ENCODE measurements at regions not wholly inside any gene's neighbourhood (a gene's known extent, or its start where the extent isn't known, plus 50 kb on each side); places are given as distances from the start of the nearest gene placed in this dataset.
"Not testable (repeated sequence)": the region's sequence is repeated elsewhere in the genome, so short reads cannot be mapped to it uniquely, and the experiment has no call there.

GRCh38 chr14:94823556-94824341 is 53.8 kb upstream of the GSC start:
- Mint-ChIP-seq H3K4me1 (ENCODE audit: unreplicated experiment) (no peaks in the 10 kb centered on the region), H3K36me3 (ENCODE audit: unreplicated experiment) (no peaks in the 10 kb centered on the region), H3K4me3 (ENCODE audit: unreplicated experiment) (no peak overlapping the region), H3K27me3 (ENCODE audit: unreplicated experiment) (peaks cover 14% of the 10 kb centered on the region), H3K9me3 (ENCODE audit: unreplicated experiment) (no peaks in the 10 kb centered on the region), H3K27ac (ENCODE audit: unreplicated experiment) (no peak overlapping the region)
- peak; percentile 20 for TF ChIP-seq CTCF (IDR thresholded peaks at IDR 0.05)
- no peak for DNase-seq (ENCODE audit: extremely low spot score, unreplicated experiment)

- Mint-ChIP-seq H3K9me3 (ENCODE audit: unreplicated experiment) (no peaks in the 10 kb centered on the region), H3K27ac (ENCODE audit: unreplicated experiment) (no peak overlapping the region), H3K4me1 (ENCODE audit: unreplicated experiment) (no peaks in the 10 kb centered on the region), H3K4me3 (ENCODE audit: unreplicated experiment) (no peak overlapping the region), H3K36me3 (ENCODE audit: unreplicated experiment) (no peaks in the 10 kb centered on the region), H3K27me3 (ENCODE audit: unreplicated experiment) (peaks cover 12% of the 10 kb centered on the region)
- no peak for DNase-seq (ENCODE audit: extremely low spot score, unreplicated experiment)
- no peak for TF ChIP-seq CTCF (IDR thresholded peaks at IDR 0.05)
Measured at GRCh38 chr14:94821705-94822104, 51.8 kb upstream of the GSC start.

- not testable (repeated sequence) for H3K9me3 Mint-ChIP-seq (ENCODE audit: unreplicated experiment); DNase-seq (ENCODE audit: extremely low spot score, unreplicated experiment); H3K27ac Mint-ChIP-seq (ENCODE audit: unreplicated experiment); H3K4me1 Mint-ChIP-seq (ENCODE audit: unreplicated experiment); H3K36me3 Mint-ChIP-seq (ENCODE audit: unreplicated experiment); H3K4me3 Mint-ChIP-seq (ENCODE audit: unreplicated experiment); H3K27me3 Mint-ChIP-seq (ENCODE audit: unreplicated experiment)
Measured at GRCh38 chr14:94820932-94821331, 51.0 kb upstream of the GSC start.
